ENCODE measurements at regions not wholly inside any gene's neighbourhood (a gene's known extent, or its start where the extent isn't known, plus 50 kb on each side); places are given as distances from the start of the nearest gene placed in this dataset.

DNA sequence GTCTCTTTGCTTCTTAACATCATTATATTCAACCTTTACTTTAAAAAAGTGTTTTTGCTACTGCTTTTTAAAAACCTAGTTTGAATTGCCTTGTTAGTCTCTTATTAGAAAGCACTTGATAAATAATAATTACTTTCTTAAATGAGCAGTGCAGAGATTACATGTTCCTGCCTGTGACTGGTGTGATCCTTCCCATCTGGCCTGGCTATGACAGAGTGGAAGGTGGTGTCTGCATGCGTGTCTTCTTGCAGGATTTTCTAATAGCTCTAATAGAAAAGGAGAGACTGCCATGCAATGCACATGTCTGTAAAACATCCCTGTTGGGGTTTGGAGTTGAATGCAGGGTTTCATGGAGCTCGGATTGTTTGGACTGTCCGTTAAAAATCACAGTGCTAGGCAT lies 425.8 kb upstream of the TPM1 start:
- TF ChIP-seq CTCF (IDR thresholded peaks at IDR 0.05; ENCODE audit: poor library complexity) (no peak), EZH2 (IDR thresholded peaks at IDR 0.05; ENCODE audit: borderline replicate concordance) (no peak), EZH2phosphoT487 (IDR thresholded peaks at IDR 0.05; ENCODE audit: low read depth, severe bottlenecking, unreplicated experiment) (no peak)
